Body of pancreas (tissue), 4 donors: ENCODE measurements at regions not wholly inside any gene's neighbourhood (a gene's known extent, or its start where the extent isn't known, plus 50 kb on each side); places are given as distances from the start of the nearest gene placed in this dataset.

ENCODE experiments used
- ATAC-seq: fragments of 150-250 bp; one replicate; pipeline ENCODE4 v1.9.1; 2016
- DNase-seq, 4 donors: peaks; one replicate each; pipeline ENCODE4 v3.0.0-alpha.2; 2019
- H3K27ac ChIP-seq, 4 donors: fragments of 200-600 bp; sonication (generic); 1 replicate in 3 of 4; 2 replicates in 1 of 4; pipeline versions ENCODE4 v1.5.1 to v1.6.1; 2016 to 2019; ENCODE audit warnings: mild to moderate bottlenecking in 1 of 4, mixed read lengths in 1 of 4, moderate library complexity in 1 of 4
- H3K27me3 ChIP-seq, 2 donors: fragments of 200-600 bp; sonication (generic); one replicate each; pipeline ENCODE4 v1.6.0; 2016; ENCODE audit warnings: mild to moderate bottlenecking in 1 of 2
- H3K36me3 ChIP-seq, 2 donors: fragments of 200-600 bp; sonication (generic); replicated peaks in 1 of 2; 2 replicates each; pipeline ENCODE4 v1.5.1; 2016; ENCODE audit warnings: low read depth in 2 of 2; ENCODE audit not compliant: insufficient read depth in 1 of 2
- H3K4me1 ChIP-seq: fragments of 200-600 bp; sonication (generic); one replicate; pipeline ENCODE4 v1.6.0; 2016
- H3K4me3 ChIP-seq, 2 donors: fragments of 200-600 bp; sonication (generic); 1 replicate in 1 of 2; 2 replicates in 1 of 2; pipeline ENCODE4 v1.5.1; 2016 to 2019
- H3K9me3 ChIP-seq, 3 donors: fragments of 200-600 bp; sonication (generic); 1 replicate in 2 of 3; 2 replicates in 1 of 3; pipeline ENCODE4 v1.5.1; 2016
- POLR2A ChIP-seq, 3 donors: fragments of 450-650 bp; IDR thresholded peaks; one replicate each; pipeline ENCODE4 v1.6.1; 2016; ENCODE audit warnings: antibody characterized with exemption in 3 of 3, mild to moderate bottlenecking in 2 of 3
- WGBS, 2 donors: methylation state at CpG; one replicate each; pipeline ENCODE4 v1.1.5; 2017; 5-methylcytosine and 5-hydroxymethylcytosine counted together
- intact Hi-C: fragments of 100-400 bp; cut with DNase I; formaldehyde crosslinking; loops from one replicate; pipeline ENCODE4 v1.15.1; 2023
- TF ChIP-seq, protein P1 (sequence below), 7 experiments: fragments of 450-650 bp in 4 of 7; fragments of 200-600 bp in 3 of 7; sonication (generic) in 3 of 7; IDR thresholded peaks; one replicate each; pipeline ENCODE4 v1.5.1; 2016 to 2019; ENCODE audit warnings: antibody characterized with exemption in 7 of 7

DNA sequence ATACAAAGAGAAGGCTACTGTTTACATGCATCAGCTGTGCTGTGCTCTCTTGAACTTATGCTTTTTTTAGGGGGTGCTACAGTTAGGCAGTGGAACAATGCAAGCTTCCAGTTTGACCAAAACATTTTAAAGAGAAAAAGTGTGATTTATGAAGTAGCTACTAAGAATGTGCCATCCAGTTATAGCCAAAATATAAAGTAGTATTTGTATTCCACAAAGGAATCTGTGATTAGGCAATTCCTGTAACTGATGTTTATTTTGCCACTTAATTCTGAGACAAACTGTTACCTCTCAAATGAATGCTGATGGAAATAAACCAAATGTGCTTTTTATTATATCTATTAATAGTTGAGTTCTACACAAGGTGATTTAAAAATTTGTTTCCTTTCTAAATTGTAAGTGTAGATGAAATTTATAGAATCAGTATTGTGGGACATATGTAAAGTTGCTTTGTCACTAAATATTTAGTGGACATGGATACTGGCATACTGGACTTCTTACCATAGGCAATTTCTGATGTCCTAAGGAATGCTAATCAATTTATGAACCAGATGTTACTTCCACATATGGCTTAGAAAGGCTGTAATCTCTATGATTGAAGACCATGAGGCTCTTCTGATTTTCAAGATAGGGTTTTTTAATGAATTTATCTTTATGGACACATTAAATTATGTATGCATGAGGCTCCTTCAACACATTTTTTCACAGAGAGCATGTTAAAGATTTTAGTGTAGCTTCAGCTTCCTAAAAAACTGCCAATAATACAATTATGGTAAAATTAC, 410.2 kb downstream of the PRR16 start:
- Histone ChIP-seq H3K27me3 (no peaks in the 10 kb centered on the region), H3K4me3 (no peak overlapping the region), H3K27ac (no peak overlapping the region), H3K36me3 (no peaks in the 10 kb centered on the region), H3K4me1 (no peaks in the 10 kb centered on the region), H3K9me3 (no peaks in the 10 kb centered on the region)
- intact Hi-C loops, result no loop called here
- no peak for ATAC-seq
- no peak for DNase-seq
- TF ChIP-seq, protein P1, sequence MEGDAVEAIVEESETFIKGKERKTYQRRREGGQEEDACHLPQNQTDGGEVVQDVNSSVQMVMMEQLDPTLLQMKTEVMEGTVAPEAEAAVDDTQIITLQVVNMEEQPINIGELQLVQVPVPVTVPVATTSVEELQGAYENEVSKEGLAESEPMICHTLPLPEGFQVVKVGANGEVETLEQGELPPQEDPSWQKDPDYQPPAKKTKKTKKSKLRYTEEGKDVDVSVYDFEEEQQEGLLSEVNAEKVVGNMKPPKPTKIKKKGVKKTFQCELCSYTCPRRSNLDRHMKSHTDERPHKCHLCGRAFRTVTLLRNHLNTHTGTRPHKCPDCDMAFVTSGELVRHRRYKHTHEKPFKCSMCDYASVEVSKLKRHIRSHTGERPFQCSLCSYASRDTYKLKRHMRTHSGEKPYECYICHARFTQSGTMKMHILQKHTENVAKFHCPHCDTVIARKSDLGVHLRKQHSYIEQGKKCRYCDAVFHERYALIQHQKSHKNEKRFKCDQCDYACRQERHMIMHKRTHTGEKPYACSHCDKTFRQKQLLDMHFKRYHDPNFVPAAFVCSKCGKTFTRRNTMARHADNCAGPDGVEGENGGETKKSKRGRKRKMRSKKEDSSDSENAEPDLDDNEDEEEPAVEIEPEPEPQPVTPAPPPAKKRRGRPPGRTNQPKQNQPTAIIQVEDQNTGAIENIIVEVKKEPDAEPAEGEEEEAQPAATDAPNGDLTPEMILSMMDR (IDR thresholded peaks at IDR 0.05), result no peak
- TF ChIP-seq POLR2A (IDR thresholded peaks at IDR 0.05), result no peak

DNA sequence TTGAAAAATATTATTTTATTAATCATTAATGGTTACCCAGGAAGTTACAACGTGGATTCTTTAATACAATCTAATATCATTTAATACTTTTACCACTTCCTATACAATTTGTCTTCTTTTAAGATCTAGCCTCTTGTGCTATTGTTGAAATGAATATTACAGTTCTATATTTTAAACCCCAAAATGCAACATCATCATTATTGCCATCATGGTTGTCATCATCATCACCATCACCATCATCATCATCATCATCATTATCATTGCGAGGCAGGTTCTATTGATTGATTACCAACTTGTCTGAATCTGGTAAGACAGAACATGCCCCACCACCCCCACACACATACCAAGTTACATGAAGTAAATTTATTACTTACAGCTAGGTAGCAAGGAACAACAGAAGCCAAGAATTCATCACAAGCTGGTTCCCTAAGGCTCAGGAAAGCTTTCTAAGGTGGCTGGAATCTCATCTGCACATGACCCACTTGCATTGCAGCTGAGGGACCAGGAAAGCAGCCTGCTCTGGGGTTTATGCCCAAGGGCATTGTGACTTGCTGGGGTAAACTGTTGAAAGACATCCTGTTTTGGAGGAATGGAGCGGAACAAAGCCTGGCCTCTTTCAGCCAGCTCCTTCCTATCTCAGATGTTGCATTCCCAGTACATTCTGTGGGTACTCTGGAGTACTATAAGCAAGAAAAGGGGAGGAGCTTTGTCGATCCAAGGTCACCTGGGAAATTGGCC, 418.1 kb downstream of the PRR16 start:
- H3K36me3 ChIP-seq, result no peaks in the 10 kb centered on the region
- TF ChIP-seq POLR2A (IDR thresholded peaks at IDR 0.05), result no peak
- TF ChIP-seq, protein P1 (IDR thresholded peaks at IDR 0.05), result no peak
- intact Hi-C loops, result no loop called here
- no peaks in the 10 kb centered on the region for H3K9me3 ChIP-seq
- DNase-seq (no peak), ATAC-seq (no peak)
- 70 to 72% methylated on average over 4 of the region's 4 CpGs for WGBS, 2 donors
- no peak overlapping the region for H3K4me3 ChIP-seq
- H3K27me3 ChIP-seq, result no peaks in the 10 kb centered on the region
- no peak overlapping the region for H3K27ac ChIP-seq
- no peaks in the 10 kb centered on the region for H3K4me1 ChIP-seq

DNA sequence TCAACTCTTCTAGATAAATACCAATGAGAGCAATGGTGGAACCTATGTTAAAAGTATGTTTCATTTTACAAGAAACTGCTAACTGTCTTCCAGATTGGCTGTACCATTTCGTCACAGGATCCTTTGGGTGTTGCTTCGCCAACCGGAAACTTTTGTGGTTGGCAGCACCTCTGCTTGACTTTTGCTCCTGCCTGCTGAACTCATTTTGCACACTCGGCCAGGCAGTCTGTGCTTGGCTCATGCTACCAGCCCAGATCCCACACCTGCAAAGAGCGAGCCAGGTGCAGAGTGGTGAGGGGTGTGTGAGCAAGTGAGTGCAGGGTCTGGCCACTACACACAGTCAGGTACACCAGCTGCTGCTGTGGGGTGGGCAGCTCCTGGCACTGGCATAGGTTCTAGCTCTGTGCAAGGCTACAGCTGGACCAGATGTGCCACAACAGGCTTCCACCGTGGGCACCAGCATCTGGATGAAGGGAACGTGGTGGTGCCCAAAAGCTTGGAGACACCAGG, 422.3 kb downstream of the PRR16 start:
- ATAC-seq (no peak), DNase-seq (no peak)
- Histone ChIP-seq H3K4me1 (no peaks in the 10 kb centered on the region), H3K9me3 (no peaks in the 10 kb centered on the region), H3K36me3 (no peaks in the 10 kb centered on the region), H3K27ac (no peak overlapping the region), H3K27me3 (no peaks in the 10 kb centered on the region), H3K4me3 (no peak overlapping the region)
- TF ChIP-seq, protein P1 (IDR thresholded peaks at IDR 0.05), result no peak
- no peak for TF ChIP-seq POLR2A (IDR thresholded peaks at IDR 0.05)
- intact Hi-C loops, result no loop called here
- 72 to 78% methylated on average over 7 of the region's 7 CpGs for WGBS, 2 donors

DNA sequence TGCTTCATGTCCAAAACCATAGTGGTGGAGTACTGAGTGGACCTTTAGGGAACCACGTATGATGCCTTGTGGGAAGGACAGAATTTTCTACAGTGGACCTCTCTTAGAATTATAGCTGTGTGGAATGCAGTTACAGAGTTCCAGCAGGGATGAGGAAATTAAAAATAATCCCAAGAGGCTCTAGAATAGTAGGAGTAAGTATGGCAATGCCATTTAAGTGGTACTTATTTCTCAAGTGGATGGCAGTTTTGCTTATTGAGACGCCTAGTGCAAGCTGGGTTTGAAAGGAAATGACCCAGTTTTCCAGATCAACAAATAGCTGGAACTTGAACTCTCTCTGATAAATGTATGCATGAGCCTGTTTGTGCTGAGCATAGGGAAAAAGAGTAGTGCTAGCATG, 431.6 kb downstream of the PRR16 start:
- intact Hi-C loops, result no loop called here

More for the DNA sequence above, 431.6 kb downstream of the PRR16 start:
- ATAC-seq, result no peak
- WGBS, 2 donors, result 65 to 85% methylated on average over 2 of the region's 2 CpGs
- H3K27me3 ChIP-seq, result no peaks in the 10 kb centered on the region
- no peak for DNase-seq
- H3K4me1 ChIP-seq, result no peaks in the 10 kb centered on the region
- H3K4me3 ChIP-seq, result no peak overlapping the region
- no peaks in the 10 kb centered on the region for H3K9me3 ChIP-seq
- H3K27ac ChIP-seq, result no peak overlapping the region
- TF ChIP-seq, protein P1 (IDR thresholded peaks at IDR 0.05), result no peak
- no peak for TF ChIP-seq POLR2A (IDR thresholded peaks at IDR 0.05)
- H3K36me3 ChIP-seq, result no peaks in the 10 kb centered on the region
